ENCODE measurements at regions not wholly inside any gene's neighbourhood (a gene's known extent, or its start where the extent isn't known, plus 50 kb on each side); places are given as distances from the start of the nearest gene placed in this dataset.
"Not testable (repeated sequence)": the region's sequence is repeated elsewhere in the genome, so short reads cannot be mapped to it uniquely, and the experiment has no call there.

DNA sequence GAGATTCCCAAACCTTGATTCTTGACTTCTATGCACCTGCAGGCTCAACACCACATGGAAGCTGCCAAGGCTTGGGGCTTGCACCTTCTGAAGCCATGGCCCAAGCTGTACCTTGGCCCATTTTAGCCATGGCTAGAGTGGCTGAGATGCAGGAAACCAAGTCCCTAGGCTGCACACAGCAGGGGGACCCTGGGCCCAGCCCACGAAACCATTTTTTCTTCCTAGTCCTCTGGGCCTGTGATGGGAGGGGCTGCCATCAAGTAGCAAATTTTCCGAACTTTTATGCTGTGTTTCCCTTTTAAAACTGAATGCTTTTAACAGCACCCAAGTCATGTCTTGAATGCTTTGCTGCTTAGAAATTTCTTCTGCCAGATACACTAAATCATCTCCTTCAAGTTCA, 253.9 kb upstream of the RPS23 start:
- DNase-seq, result not testable (repeated sequence)

DNA sequence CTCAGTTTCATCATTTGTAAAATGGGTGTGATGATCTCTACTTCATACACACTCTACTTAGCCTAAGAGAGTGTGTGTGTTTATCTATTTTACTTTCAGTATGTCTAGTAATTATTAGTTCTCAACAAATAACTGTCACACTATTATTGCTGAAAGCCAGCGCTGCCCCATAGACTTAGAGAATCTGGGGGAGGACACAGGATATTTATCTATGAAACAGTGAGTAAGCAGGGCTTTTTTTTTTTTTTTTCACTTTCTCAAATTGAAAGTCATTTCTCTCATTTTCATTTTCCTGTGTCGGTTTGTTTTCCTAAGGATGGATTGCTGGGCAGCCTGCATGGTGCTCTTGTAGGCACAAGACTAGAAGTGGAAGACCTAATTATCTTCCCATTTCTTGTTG, 248.4 kb upstream of the RPS23 start:
- no peak for DNase-seq

DNA sequence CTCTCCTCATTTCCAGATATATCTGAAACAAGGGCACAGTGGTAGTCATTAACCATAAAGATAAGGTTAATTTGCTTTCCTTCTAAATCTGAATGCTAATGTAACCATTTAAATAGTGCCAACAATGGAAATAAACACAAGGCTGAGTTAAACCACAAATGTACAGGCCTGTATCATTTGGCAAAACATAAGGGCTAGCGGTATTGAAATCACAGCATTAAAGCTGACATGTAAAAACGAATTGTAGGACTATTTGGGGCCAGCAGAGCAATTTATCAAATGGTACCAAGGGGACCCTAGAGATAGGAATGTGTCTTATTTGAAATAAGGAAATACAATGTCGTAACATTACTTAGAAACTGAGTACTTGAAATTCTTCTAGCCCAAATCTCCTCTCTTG, 247.5 kb upstream of the RPS23 start:
- DNase-seq, result no peak

DNA sequence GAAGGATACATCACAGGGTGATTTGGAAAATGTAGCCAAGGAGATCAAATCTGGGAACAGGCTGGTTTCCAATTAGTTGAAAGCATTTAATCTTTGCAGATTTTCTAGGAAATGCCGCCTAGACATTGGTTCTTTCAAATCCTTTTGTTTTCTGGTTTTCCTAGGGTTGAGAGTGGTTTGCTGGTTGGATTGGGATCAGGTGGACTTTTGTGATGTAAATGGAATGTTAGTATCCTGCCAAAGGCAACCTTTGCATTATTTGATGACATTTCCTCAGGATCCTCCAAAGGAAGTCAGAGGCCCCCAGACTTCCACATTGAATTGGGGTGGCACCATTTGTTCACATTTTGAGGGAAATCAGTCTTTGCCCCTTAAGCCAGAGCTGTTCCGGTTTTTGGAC, 245.5 kb upstream of the RPS23 start:
- no peak for DNase-seq

DNA sequence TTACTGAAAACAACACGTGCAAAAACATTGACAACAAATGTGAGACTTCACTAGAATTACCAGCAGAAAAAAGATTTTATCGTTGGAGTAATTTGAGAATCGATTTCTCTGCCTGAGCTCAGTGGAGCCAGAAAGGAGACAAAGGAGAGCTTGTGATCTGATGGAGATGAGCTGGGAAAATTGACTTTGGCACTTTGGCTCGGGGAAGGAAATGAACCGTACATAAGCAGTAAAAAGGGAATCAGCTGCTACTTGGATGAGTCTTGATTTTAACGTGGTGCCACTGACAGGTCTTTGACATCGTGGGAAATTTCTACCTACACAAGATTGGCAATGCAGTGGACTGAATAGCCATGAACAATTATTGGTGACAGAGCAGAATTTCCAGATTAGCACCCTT, 244.7 kb upstream of the RPS23 start:
- no peak for DNase-seq

DNA sequence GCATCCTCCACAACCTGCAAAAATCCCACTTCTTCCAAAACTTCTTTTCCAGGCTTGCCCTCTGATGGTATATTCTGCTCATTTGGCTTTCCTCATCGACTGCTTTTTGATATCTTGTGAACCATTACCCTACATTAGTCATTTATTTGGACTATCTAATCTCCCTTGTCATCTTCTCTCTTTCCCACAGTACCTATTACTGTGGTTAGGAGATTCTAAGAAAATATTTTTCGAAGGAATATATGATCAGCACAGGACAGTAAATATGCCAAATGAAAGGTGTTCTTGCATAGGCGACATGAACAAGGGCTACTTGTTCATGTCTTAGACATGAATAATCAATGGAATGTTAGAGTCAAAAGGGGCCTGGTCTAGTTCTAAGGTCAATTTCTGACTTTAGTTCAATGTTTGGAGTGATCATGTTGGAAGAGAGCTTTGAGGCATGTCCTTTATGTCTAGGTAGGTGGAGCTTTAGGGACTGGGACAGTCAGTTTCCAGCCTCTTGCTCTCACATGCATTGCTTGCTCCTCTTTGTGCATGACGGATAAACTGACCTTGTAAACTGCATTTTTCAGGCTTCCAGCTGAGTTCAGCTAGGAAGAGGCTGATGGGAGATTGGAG, 243.4 kb upstream of the RPS23 start:
- DNase-seq, result no peak

DNA sequence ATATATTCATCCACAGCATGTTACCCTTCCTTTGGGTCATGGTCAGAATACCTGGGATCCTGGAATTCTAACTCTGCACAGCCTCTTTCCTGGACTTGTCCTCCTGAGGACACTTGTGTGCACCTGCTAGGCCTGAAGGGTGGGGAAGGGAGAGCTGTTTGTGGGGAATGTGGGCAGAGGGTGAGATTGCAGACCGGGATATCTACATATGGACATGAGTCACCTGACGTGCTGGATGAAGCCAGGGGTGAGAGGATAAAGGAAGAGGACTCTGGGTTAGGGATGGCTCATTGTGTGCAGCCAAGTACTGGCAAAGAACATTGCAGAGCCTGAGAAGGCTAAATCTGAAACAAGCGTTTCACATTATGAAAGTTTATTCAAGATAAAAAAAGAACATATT, 241.4 kb upstream of the RPS23 start:
- DNase-seq, result no peak

DNA sequence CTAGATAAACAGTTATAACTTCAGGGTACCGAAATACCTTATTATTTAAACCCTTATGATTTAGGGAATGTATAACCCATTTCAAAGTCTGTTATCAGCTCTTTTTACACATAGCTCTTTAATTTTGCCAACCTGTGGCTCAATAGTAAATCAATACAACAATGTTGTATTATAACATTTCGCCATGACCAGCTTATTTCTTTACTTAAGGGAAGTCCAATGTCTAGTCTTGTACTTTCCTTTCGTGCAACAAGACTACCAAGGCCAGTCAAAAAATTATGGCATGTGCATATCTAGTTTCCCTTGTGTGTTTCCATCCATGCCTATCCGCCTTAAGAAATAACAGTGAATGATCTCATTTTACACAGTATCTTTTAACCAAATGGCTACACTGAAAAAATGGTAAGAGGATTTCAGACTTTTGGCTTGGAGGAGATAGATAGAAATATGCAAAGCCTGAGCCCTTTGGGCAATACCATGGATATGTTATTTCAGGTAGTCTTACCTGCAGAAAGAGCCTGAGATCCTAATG, 239.5 kb upstream of the RPS23 start:
- DNase-seq, result no peak

DNA sequence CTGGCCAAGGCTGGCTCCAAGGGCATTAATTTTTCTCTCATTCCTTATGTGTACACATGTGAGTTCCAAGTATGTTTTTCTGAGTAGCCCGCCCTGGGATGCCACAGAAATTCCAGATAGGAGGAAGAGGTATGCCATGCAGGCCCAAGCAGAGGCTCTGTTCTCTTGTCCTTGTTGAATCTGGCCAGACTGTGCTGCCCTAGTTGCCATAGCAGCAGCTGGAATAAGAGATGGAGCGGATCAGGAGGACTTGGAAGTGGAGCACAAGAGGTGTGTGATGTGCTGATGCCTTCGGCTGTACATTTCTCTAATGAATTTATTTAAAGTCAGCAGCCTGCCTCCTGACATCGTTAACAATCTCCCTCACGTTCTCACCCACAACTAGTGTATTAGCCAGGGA, 235.6 kb upstream of the RPS23 start:
- DNase-seq, result no peak

DNA sequence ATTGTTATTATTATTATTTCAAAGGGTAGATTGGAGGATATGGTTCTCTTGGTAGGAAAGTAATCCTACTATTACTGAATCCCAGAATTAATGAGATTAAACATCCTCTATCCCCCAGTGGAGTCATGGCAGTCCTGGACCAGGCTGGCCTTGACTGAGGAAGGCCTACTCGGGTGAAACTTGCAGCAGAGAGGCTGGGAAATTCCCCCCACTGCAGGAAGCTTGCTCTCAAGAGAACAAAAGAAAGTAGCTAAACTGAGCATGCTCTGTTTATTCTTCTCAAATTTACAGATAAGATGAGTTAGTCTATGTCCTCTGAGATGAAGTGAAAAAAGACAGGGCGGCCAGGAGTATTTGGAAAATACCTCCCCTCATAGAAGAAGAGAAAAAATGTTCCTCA, 233.9 kb upstream of the RPS23 start:
- no peak for DNase-seq

DNA sequence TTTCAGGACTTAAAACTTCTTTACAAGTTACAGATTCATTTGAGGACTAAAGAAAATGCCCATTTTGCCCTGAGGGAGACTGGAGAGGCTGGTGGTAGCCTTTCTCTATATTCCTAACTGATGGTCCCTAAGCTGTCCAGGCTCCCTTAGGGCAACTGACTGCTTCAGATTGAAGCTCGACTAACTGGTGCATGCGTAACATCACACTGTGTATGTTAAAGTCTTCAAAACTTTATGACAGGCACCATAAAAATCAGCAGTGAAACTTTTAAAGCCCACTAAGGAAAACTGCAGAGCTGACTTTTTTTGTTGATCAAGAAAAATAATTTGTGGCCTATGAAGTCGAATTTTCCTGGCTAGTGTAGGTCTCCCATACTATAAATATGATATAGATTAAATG, 233.0 kb upstream of the RPS23 start:
- DNase-seq, result no peak

DNA sequence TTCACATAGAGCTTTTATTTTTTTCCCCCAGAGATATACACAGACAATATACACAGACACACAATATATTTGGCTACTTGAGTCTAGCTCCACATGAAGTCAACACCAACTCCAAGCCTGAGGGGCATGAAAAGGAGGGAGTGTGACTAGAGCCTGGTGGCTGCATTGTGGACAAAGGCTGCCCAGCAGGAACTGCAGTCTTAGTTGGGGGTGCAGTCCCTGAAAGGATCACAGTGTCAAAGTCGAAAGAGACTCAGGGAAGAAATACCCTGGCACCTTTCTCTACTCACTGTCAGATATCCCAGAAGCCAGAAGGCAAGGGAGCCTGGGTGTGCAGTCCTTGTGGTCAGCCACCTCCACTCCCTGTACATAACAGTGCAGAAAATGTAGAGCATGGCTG, 231.6 kb upstream of the RPS23 start:
- no peak for DNase-seq

DNA sequence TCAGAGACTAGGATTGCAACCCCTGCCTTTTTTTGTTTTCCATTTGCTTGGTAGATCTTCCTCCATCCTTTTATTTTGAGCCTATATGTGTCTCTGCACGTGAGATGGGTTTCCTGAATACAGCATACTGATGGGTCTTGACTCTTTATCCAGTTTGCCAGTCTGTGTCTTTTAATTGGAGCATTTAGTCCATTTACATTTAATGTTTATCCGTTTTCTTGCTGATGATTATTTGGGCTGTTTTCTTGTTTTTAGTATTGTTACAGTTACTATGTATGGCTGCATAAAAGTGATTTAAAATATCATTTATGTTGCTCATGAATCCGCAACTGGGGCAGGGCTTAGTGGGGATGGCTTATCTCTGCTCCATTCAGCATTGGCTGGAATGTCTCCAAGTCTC, 228.2 kb upstream of the RPS23 start:
- DNase-seq, result not testable (repeated sequence)

DNA sequence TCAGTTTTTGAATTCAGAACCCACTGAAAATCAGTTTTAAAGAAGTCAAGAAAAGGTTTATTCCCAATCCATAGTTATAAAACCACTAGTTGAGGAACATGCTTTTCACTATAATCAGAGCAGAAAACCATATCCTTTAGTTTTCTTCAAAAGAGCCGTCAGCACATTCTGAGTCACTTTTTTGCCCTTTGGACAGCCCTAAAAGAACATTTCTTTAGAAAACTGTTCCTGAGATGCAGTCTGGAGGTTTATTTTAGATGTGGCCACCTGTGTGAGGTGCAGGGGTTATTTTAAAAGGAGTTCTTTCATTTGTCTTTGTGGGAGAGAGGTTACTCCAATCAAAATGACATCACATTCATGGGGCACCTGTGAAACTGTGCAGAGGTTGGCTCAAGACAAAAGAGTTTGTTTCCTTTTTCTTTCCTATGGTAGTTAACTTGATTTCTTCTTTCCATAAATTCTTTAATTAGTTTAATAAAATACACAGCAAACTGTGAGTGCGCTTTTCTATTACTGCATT, 221.6 kb upstream of the RPS23 start:
- no peak for DNase-seq

DNA sequence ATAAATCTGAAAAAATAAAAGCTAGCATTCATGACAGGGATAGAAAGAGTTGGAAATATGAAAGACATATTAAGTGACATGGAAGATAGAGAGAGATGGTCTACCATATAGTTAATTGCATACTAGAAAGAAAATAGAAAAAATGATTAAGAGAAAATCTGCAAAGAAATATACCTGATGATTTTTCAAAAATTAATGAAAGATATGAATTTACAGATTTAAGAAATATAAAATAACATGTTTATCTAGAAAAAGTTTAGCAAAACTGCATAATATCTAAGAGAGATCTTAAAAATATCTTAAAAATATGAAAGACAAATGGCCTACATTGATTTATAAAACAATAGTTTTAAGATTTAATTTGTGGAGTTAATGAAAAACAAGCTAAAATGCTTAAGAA, 219.1 kb upstream of the RPS23 start:
- no peak for DNase-seq

DNA sequence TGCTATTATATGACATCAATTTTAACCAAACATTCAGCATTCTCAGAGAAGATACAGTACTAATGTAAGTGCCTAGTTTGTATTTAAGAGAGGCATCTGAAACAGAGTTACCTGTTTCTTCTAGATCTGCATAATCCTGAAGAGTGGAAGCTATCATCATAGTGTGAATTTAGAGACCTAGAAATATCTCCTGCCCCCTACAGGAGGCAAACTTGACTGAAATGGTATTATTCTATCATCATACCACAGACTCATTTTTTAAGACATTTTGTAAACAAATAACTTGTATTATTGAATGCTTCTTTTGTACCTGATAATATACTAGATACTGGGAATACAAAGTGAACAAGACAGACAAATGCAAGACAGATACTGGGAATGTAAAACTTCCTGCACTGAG, 216.8 kb upstream of the RPS23 start:
- DNase-seq, result no peak

DNA sequence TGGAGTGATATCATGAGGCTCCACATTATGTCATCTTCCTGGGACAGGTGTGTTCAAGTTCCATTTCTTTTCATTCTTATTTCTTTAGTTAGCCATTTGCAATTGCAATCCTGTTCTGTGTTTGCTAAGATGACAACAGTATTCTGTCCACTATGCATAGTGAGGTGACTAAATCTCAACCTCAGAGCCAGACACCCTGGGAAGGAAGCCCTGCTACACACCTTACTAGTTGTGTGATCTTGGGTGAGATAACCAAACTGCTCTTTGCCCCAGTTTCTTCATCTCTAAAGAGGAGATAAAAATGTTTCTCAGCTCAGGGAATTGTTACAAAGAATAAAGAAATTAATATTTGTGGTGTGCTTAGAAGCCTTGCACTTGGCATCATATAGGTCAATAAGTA, 215.1 kb upstream of the RPS23 start:
- DNase-seq, result no peak

DNA sequence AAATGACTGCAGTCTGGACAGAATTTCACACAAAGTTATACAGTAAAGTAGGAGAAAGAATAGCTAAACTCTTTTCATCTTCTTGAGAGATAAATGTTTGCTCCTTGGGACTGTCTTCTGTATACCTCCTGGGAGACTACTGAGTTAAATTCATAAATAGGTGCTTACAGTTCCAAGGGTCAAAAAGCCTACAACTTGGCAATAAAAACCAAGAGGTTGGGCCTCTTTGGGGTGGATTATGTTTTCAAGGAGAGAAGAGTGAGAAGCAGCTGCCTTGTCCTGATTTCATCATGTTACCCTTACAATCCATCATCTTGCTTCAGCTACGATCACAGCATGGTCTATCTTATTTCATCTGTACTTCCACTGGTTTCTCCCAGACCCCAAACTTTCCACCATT, 213.2 kb upstream of the RPS23 start:
- no peak for DNase-seq

DNA sequence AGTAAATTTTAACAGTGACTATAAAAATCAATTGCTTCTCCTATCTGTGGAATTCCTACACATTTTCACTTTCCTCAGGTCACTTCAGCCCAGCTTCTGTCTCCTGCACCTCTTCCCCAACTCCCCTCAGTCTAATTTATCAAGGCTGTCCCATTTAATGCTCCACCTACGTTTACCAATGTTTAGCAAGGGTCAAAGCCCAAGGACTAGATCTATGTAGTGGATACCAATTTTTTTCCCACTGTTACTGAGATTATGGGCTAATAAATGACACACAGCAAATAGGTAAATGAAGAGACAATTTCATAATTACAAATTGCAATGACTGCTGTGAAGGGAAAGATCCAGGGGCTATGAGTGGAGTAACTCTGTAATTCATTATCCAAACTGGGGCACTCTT, 211.5 kb upstream of the RPS23 start:
- DNase-seq, result no peak

DNA sequence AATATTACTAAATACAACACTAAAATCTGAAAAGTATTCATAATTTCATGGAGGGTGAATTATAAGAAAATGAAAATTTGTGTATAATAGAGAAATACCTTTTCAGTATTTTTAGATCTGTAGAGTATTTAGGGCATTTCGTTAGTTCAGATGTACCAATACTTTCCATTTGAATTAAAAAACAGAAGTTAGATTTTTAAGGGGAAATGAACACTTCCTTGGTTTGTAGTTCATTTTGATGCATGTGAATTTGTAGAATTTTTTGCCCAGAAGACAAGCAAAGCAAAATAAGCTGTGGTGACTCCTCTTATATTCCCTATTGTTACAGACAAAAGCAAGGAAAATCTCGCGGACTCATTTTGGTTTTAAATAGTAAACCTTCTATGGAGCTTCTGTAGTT, 209.0 kb upstream of the RPS23 start:
- DNase-seq, result no peak

DNA sequence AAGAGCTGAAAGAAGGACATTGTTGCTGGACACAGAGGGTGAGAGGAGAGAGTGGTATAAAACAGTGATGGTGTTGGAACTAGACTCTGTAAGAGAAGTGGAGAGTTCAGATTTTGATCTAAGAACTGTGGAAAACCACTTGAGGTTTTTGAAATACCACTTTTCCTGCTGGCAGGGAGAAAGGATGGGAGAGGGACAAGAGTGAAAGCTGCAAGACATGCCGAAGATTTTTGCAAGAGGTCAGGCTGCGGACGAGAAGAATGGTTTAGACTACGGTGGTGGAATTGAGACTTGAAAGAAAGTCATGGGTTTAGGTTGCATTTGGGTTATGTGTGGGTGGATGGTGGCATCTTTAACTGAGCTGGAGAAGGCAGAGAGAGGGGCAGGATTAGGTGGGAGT, 202.2 kb upstream of the RPS23 start:
- no peak for DNase-seq

DNA sequence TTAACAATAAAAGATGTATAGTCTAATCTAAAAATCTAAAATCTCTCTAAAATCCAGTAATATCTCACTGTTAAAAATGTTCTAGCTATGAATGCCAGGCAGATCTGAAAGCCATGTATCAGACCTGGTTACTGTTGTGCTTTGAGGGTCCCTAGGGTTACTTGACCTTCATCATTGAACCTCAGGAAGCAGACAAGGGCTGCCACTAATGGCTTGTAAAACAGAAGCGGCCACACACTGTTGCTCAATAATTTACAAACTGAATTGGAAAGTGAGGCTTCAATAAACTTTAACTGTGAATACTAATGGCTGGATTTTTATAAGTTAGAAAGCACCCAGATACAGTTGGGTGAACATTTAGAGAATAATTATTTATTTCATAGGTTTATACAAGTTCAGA, 198.0 kb upstream of the RPS23 start:
- DNase-seq, result no peak

DNA sequence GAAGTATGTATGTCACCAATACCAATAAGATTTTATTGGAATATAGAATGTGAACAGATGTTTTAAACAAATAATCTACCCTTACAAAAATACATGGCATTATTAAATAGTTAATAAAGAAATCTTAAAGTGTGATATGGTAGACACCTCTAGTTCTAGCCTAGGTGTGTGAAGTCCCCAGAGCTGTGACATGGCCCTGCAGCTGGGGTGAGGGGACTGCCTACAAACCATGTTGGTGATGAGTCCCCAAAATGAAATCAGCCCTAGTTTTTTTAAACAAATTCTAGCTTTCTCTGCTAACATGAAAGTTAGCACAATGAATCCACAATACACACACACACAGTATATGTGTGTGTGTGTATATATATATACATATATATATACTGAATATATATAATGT, 195.1 kb upstream of the RPS23 start:
- no peak for DNase-seq

DNA sequence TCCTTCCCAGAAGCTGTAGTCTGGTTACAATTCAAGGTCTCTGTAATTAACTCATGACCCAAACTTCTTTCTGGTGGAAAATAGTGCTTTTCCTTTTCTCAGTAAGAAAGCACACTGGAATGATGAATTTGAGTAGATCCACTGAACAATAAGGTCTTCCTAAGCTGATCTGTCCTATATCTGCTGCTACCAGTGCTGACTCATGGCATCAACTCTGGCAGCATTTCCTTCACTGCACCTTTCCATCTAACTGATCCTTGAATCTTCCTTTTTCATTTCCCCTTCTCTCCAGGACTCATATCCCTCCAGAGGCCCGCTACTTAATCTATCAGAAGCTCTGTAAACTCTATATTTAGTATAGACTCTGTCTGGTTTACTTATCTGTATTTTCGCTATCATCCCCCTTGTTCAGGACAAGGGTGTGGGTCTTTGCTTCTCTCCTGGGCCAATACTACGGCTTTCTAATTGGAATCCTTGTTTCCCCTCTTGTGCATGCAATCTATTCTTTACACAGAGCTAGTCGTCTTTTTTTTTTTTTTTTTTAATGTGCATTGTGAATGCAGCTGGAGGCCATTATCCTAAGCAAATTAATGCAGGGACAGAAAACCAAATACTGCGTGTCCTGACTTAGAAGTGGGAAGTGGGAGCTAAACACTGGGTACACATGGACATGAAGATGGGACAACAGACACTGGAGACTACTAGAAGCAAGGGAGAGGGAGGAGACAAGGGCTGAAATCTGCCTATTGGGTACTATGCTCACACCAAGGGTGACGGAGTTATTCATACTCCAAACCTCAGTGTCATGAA, 192.2 kb upstream of the RPS23 start:
- DNase-seq, result no peak

Measured in NCI-H1930 (cell line).